ENCODE measurements at regions not wholly inside any gene's neighbourhood (a gene's known extent, or its start where the extent isn't known, plus 50 kb on each side); places are given as distances from the start of the nearest gene placed in this dataset.

- TF ChIP-seq CTCF (IDR thresholded peaks at IDR 0.05; ENCODE audit: poor library complexity) (no peak), EZH2 (IDR thresholded peaks at IDR 0.05; ENCODE audit: borderline replicate concordance) (no peak), EZH2phosphoT487 (IDR thresholded peaks at IDR 0.05; ENCODE audit: low read depth, severe bottlenecking, unreplicated experiment) (no peak)
Observed at GRCh38 chr20:12653642-12654041, 355.1 kb upstream of the SPTLC3 start.

Data from hepatocyte (in vitro differentiated cells).